ENCODE measurements at regions not wholly inside any gene's neighbourhood (a gene's known extent, or its start where the extent isn't known, plus 50 kb on each side); places are given as distances from the start of the nearest gene placed in this dataset.

DNA sequence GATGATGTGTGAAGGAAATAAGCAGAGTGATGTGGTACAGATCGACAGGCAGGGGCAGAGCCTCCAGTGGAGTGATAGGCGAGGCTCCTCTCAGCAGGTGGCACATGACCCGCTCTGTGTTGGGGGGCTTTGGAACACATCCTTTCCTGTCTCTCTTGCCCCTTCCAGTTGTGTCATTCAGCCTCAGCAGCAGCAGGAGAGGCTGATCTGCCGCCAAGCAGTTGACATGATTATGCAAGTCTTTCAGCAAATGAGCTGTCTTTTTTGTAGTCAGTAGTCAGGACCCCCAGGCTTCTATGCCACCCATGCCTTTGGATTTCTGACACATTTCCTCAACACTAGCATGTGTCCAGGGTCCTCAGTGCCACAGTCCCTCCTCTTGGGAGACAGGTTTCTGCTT is 307.1 kb upstream of the C1orf174 start:
- TF ChIP-seq, protein P1, sequence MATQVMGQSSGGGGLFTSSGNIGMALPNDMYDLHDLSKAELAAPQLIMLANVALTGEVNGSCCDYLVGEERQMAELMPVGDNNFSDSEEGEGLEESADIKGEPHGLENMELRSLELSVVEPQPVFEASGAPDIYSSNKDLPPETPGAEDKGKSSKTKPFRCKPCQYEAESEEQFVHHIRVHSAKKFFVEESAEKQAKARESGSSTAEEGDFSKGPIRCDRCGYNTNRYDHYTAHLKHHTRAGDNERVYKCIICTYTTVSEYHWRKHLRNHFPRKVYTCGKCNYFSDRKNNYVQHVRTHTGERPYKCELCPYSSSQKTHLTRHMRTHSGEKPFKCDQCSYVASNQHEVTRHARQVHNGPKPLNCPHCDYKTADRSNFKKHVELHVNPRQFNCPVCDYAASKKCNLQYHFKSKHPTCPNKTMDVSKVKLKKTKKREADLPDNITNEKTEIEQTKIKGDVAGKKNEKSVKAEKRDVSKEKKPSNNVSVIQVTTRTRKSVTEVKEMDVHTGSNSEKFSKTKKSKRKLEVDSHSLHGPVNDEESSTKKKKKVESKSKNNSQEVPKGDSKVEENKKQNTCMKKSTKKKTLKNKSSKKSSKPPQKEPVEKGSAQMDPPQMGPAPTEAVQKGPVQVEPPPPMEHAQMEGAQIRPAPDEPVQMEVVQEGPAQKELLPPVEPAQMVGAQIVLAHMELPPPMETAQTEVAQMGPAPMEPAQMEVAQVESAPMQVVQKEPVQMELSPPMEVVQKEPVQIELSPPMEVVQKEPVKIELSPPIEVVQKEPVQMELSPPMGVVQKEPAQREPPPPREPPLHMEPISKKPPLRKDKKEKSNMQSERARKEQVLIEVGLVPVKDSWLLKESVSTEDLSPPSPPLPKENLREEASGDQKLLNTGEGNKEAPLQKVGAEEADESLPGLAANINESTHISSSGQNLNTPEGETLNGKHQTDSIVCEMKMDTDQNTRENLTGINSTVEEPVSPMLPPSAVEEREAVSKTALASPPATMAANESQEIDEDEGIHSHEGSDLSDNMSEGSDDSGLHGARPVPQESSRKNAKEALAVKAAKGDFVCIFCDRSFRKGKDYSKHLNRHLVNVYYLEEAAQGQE (IDR thresholded peaks at IDR 0.05; ENCODE audit: low read depth) = no peak
- no peak for TF ChIP-seq EP300 (IDR thresholded peaks at IDR 0.05; ENCODE audit: borderline replicate concordance)
- TF ChIP-seq TAF1 (IDR thresholded peaks at IDR 0.05; ENCODE audit: low read depth) = no peak
- TF ChIP-seq FOXM1 (IDR thresholded peaks at IDR 0.05; ENCODE audit: borderline replicate concordance, low read depth) = no peak
- TF ChIP-seq ZBTB7A (IDR thresholded peaks at IDR 0.05; ENCODE audit: low read depth) = no peak
- no peak for TF ChIP-seq NFIC (IDR thresholded peaks at IDR 0.05)

Data from Ishikawa (cell line).